Epithelial cell of esophagus (primary cell): ENCODE measurements at regions not wholly inside any gene's neighbourhood (a gene's known extent, or its start where the extent isn't known, plus 50 kb on each side); places are given as distances from the start of the nearest gene placed in this dataset.

Source experiments
- DNase-seq: peaks from one replicate; pipeline ENCODE4 v3.0.0; 2010; ENCODE audit warnings: low read depth
- H3K4me3 ChIP-seq: 2 replicates; pipeline ENCODE4 v1.5.1; 2011; ENCODE audit warnings: mild to moderate bottlenecking, low read length, control low read depth
- CTCF ChIP-seq: IDR thresholded peaks from 2 replicates; pipeline ENCODE4 v1.5.1; 2011; ENCODE audit warnings: low read depth, mild to moderate bottlenecking, low read length, control low read depth, inconsistent platforms; ENCODE audit not compliant: insufficient read depth; ENCODE audit errors: missing control alignments

DNA sequence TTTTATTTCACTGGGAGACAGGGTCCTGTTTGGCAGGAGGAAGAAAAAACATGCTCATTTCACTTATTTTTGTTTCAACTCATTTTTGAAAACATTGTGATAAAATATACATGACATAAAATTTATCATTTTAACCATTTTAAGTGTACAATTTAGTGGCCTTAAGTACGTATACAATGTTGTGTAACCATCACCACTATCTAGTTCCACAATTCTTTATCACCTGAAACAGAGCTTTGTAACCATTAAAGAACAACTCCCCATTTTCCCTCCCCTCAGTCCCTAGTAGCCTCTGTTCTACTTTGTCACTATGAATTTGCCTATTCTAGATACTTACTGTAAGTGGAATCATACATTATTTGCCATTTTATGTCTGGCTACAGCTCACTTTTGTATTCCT lies 143.8 kb downstream of the GPAT3 start:
- DNase-seq = no peak
- no peak overlapping the region for H3K4me3 ChIP-seq
- TF ChIP-seq CTCF = no peak

DNA sequence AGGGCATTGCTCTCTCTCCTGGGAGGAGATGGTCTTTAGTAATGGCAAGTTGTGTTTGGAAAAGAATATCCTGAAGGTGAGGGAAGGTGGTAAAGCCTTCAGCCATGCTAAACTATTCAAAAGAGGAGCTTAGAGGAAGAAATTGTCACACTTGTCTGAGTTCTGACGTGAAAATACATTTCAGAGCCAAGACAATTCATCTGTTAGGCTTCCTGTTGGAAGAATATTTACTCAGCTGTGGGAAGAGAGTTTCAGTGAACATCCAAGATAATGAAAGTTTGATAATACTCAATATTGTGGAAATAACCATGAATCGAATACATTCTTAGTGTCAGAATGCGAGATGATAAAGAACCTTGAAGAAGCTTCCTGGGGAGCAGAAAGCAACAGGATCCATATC lies 143.3 kb downstream of the GPAT3 start:
- no peak overlapping the region for H3K4me3 ChIP-seq
- DNase-seq = no peak
- no peak for TF ChIP-seq CTCF

- no peak for TF ChIP-seq CTCF
- no peak overlapping the region for H3K4me3 ChIP-seq
- no peak for DNase-seq
Measured at GRCh38 chr4:83677656-83678055, 141.7 kb downstream of the GPAT3 start.

GRCh38 chr4:83664741-83665140 lies 128.8 kb downstream of the GPAT3 start:
- DNase-seq = no peak
- TF ChIP-seq CTCF = no peak
- no peak overlapping the region for H3K4me3 ChIP-seq

- no peak for DNase-seq
- no peak for TF ChIP-seq CTCF
- H3K4me3 ChIP-seq = no peak overlapping the region
Measured at GRCh38 chr4:83664071-83664470, 128.2 kb downstream of the GPAT3 start.

GRCh38 chr4:83662204-83662603 lies 126.3 kb downstream of the GPAT3 start:
- TF ChIP-seq CTCF = no peak
- H3K4me3 ChIP-seq = no peak overlapping the region
- DNase-seq = no peak

GRCh38 chr4:83661359-83661758 lies 125.5 kb downstream of the GPAT3 start:
- TF ChIP-seq CTCF = no peak
- H3K4me3 ChIP-seq = no peak overlapping the region
- DNase-seq = no peak
